Left lobe of liver (tissue), 2 donors: ENCODE measurements at regions not wholly inside any gene's neighbourhood (a gene's known extent, or its start where the extent isn't known, plus 50 kb on each side); places are given as distances from the start of the nearest gene placed in this dataset.

Source experiments
- ATAC-seq: fragments of 200-7000 bp; cut with Tn5 transposase; one replicate; pipeline ENCODE4 v1.9.1; 2020; ENCODE audit warnings: mild to moderate bottlenecking, moderate library complexity
- DNase-seq: peaks from one replicate; pipeline ENCODE4 v3.0.0-alpha.2; 2020; ENCODE audit warnings: low spot score
- donor health status: DM: no; HTN: no; CAD: no; lungs with moderate emphysema.
- donor health status: DM: no; HTN: yes; CAD: no.

- no peak for ATAC-seq
- no peak for DNase-seq
Measured at GRCh38 chr1:90864681-90865080, 147.6 kb upstream of the BARHL2 start.

DNA sequence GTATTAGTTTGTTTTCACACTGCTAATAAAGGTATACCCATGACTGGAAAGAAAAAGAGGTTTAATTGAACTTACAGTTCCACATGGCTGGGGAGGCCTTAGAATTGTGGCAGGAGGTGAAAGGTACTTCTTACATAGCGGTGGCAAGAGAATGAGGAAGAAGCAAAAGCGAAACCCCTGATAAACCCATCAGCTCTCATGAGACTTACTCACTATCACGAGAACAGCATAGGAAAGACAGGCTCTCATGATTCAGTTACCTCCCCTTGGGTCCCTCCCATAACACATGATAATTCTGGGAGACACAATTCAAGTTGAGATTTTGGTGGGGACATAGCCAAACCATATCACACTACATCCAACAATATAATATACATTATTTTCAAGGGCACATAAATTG lies 145.7 kb upstream of the BARHL2 start:
- ATAC-seq: no peak
- DNase-seq: no peak

DNA sequence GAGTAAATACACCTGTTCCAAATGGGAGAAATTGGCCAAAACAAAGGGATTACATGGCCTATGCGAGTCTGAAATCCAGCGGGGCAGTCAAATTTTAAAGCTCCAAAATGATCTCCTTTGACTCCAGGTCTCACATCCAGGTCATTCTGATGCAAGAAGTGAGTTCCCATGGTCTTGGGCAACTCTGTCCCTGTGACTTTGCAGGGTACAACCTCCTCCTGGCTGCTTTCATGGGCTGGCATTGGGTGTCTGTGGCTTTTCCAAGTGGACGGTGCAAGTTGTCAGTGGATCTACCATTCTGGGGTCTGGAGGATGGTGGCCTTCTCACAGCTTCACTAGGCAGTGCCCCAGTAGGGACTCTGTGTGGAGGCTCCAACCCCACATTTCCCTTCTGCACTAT lies 144.3 kb upstream of the BARHL2 start:
- peak; percentile 78 for ATAC-seq
- peak; percentile 75 for DNase-seq

DNA sequence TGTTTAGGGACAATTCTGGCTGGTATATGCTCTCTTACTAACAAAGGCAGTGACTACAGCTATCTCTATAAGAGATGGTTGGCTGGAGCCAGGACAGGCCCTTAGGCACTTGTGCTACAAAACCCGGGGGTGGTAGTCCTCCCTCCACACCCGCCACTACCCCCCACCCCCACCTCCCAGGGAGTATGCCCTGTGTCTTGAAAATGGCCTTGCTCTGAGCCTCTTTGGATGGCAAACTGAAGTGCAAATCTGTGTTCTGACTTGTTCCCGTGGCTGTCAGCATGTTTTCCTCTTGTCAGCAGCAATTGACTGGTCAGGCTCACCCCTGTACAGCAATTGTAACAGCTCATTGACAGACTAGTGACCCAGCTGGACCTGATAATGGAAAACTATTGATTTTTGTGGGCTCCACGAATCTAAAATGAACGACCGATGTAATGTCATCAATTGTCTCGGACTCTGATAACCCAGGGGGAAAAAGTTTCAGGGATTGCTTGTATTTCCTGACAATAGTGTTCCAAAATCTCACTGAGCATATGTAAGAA lies 139.4 kb upstream of the BARHL2 start:
- ATAC-seq (peak; percentile 43), DNase-seq (no peak)

DNA sequence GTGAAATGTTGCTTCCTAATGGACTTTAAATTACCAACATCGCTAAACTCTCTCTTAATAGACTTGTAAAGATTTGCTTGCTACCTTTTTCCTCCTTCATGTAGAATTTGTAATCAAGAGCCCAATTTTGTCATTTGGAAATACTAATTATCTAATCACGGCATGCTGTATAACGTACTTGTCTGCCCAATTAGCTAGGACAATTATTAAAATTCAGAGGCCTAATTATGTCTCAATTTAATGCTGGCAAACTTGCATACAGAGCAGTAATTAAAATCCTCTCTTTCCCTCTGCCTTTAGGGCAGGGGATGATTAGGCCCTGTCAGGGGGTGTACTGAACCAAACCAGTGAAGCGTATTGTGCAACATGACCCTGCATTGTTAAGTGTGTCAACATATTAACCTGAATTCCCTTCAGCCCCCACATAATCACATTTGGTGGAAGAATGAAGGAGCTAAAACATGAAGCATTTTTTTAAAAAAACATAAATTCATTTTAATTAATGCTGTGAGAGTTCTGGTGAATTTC lies 137.4 kb upstream of the BARHL2 start:
- ATAC-seq: no peak
- no peak for DNase-seq

DNA sequence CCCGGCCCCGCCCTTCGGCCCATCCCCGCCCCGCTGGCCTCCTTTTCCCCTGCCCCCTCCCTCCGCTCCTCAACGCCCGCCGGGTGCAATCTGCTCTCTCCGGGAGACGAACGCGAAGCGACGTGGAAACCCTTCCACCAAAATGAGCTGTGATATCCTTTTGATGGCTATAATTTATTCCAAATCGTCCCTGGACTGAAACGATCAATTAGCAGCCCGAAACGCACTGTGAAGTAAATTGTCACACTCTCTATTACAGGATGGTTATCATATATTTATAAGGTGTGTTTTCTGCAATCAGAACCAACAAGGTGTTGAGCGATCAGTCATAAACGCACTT lies 134.6 kb upstream of the BARHL2 start:
- no peak for ATAC-seq

DNA sequence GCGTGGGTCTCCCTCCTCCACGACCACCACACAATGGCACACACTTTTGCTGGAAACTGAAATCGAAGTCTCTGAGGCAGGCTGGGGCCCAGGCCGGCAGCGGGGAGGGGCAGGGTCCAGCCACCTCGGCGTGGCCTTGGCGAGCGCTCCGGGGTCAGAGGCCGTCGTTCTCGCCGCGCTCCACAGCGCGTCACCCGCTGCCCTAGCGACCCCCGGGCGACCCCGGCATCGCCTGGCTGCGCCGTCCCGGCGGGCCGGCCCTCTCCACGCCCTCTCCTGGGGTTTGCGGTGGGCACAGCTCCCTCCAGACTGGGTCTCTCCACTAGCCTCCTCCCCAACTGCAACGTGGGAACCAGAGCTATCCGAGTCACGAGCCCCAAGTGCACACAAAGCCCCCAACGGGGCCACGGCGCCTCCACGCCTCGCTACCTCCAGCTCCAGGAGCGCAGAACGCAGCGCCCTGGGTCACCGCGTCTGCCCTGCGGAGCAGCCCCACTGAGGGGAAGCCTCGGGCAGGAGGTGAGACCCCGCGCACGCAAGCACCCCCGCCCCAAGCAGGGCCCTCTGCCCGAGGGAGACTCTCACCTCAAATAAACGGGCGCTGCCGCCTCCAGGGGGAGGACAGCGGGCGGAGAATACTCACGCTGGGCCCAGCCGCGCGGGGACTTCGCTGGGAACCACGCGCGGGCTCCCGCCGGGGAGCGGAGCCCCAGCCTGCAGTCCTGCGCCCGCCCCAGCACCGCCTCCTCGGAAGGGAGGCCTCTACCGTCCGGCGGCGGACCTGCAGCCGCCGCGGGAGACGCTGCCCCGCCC lies 134.0 kb upstream of the BARHL2 start:
- DNase-seq (peak; percentile 87), ATAC-seq (peak; percentile 95)

More for the DNA sequence above, 134.6 kb upstream of the BARHL2 start:
- no peak for DNase-seq

- no peak for DNase-seq
- peak; percentile 38 for ATAC-seq
Measured at GRCh38 chr1:90850181-90850897, 133.2 kb upstream of the BARHL2 start.

- ATAC-seq (no peak), DNase-seq (no peak)
Measured at GRCh38 chr1:90841473-90841872, 124.4 kb upstream of the BARHL2 start.

DNA sequence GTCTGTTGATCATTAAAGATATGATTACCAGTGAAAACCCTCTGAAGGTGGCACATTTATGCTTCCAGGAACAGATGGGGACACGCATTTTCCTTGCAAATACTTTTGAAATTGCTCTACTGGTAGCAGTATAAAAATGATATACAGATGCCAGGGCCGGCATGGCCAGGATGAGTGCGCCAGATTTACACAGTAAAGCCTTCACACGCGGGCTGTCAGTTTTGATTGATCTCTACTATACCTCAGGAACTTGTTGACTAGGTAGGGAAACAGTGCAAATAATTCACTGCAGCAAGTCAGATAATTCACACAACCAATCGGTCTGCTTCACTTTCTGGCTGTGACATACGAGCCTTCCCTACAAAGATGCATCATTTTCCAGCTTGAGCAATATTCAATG lies 123.2 kb upstream of the BARHL2 start:
- DNase-seq: no peak

GRCh38 chr1:90839323-90839722 lies 122.2 kb upstream of the BARHL2 start:
- DNase-seq (no peak), ATAC-seq (no peak)

More for the DNA sequence above, 123.2 kb upstream of the BARHL2 start:
- no peak for ATAC-seq

DNA sequence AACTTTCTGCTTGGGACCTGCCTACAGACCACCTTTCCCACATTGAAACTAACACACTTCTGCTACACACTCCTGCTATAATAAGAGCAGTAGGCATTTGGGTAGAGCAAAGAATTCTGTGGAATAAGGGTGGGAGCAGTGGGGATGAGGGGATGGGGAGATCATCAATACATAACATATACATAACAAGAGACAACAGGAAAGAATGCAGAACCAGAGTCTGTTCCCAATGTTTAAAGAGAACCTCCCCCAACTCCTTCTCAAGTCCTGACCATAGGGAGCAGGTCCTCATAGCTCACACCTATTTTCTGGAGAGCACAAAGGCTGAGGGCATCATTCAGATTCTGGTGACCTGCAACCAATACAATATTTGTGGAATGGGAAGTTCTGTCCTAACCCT lies 121.6 kb upstream of the BARHL2 start:
- no peak for DNase-seq
- ATAC-seq: no peak

GRCh38 chr1:90837420-90837819 lies 120.3 kb upstream of the BARHL2 start:
- ATAC-seq (no peak), DNase-seq (no peak)

DNA sequence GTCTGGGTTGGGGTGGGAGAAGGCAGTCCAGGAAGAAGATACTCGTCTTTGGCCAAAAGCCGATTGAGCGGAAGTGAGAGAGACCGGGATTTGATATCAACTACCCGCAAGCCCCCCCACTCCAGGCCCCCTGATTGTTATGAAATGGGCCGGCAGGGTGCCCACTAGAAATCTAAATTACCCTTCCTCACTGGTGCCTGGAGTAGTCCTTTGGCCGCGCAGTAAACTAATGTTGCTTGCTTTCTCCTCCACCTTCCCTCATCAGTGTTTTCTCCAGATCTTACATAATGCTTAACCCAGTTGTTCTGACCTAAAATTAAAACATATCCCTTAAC lies 119.2 kb upstream of the BARHL2 start:
- no peak for DNase-seq
- no peak for ATAC-seq

DNA sequence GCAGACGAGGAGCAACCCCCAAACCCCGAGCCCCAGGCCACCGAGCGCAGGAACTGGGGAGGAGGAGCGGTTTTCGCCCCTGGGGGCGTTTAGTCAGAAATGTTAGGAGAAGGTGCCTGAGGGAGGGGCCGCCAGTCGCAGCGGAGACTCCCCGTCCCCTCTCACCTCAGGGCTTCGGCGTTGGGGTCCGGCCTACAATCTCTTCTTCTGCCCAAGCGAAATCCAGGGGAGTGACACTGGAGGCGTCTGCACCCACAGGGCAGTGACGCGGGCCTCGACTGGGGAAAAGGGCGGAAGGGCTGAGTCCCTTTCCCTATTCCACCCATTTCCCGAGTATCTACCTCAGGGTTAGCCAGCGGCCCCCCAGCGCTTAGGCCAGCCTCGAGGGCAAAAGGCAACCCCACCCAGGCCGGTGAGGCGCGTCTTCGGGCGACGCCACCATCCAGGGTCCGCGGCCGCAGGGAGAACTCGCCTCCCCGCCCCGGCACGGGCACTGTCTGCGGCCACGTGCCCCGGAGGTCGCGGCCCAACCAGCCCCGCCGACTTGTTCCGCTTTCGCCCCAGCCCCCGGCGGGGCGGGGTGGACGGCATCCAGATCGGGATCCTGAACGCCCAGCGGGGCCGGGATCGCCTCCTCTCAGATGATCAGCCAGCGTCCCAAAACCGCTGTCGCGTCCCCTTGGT lies 118.7 kb upstream of the BARHL2 start:
- DNase-seq (no peak), ATAC-seq (no peak)

DNA sequence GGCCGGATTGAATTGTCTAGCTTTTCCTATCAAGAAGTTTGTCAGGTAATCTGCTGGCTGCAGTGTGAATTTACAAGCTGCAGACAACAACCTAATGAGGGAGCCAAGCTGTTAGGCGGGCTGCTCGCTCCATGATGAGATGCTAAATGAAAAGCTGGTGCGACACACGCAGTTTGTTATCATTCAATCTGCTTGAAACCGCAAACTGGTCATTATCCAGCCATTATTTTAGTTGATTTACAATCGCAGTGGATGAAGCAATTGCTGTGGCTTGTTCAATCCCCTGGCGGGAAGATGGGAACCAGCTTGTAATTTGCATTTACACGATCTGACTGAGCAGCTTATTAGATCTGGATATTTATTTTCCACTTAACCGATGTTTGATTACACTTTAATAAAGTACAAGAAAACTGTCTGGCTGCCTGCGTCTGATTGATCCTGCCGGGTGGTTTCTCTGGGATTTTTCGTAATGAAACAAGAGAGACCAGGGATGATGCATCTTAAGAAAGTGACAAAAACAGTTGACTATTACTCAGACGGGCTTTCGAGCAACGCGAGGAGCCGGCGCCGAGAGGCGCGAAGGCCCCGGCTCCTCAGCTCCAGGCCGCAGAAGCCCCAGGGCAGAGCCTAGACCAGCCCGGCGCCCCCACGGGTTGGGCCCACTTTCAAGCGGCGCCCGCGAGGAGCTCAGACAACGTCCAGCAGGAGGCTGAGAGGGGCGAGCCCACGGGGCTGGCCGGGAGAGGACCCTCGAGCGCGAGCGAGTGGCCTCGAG lies 118.0 kb upstream of the BARHL2 start:
- ATAC-seq (no peak), DNase-seq (no peak)

- ATAC-seq: no peak
- no peak for DNase-seq
Measured at GRCh38 chr1:90834354-90834885, 117.3 kb upstream of the BARHL2 start.

- DNase-seq: no peak
- no peak for ATAC-seq
Measured at GRCh38 chr1:90833466-90834110, 116.5 kb upstream of the BARHL2 start.

GRCh38 chr1:90831910-90832309 lies 114.8 kb upstream of the BARHL2 start:
- DNase-seq (no peak), ATAC-seq (no peak)

DNA sequence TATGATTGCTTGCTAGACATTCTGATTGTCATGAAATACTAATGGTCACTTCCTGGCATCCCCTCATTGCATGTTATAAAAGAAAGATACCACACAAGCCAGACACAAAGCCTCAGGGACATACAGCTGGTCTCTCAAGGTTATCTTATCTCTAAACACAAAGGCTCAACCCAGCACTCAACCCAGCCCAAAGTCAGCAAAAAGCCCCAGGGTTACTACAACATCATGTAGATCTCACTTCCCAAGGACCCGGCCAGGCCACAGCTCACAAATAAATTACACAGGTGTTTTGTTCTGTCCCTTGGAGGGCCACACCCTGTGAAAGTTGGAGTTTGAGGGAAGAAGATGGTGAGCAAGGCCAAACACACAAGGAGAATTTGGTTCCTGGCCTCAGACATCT lies 109.7 kb upstream of the BARHL2 start:
- DNase-seq: no peak
- ATAC-seq: no peak
